ENCODE measurements at regions not wholly inside any gene's neighbourhood (a gene's known extent, or its start where the extent isn't known, plus 50 kb on each side); places are given as distances from the start of the nearest gene placed in this dataset.
A peak's percentile ranks its signal among the peaks of the same experiment; 100 is the strongest.

DNA sequence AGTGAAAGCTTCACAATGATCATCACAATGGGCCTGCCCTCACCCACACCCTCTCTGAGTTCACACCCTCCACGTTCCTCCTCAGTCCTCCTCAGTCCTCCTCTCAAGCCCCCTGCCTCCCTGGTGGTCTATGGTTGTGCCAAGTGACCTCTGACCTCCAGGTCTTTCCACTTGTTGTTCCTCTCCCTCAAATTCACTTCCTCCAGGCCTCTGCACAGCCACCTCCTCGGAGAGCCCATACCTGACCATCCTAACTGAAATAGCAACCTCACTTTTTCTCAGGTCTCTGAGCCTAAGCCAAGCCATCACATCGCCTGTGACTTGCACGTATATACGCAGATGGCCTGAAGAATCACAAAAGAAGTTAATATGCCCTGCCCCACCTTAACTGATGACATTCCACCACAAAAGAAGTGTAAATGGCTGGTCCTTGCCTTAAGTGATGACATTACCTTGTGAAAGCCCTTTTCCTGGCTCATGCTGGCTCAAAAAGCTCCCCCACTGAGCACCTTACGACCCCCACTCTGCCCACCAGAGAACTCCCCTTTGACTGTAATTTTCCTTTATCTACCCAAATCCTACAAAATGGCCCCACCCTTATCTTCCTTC is 293.4 kb upstream of the TENM3 start:
- Histone ChIP-seq H3K27me3 (no peaks in the 10 kb centered on the region), H3K27ac (no peak overlapping the region), H3K4me1 (no peaks in the 10 kb centered on the region), H3K36me3 (replicated peaks in 1 of 2; ENCODE audit: insufficient read depth in 1 of 2, low read depth in 2 of 2) (no peaks in the 10 kb centered on the region), H3K9me3 (no peaks in the 10 kb centered on the region), H3K4me3 (no peak overlapping the region)
- WGBS, 2 donors = 53 to 58% methylated on average over 5 to 6 of the region's 6 CpGs
- no peak for ATAC-seq
- TF ChIP-seq POLR2A (IDR thresholded peaks at IDR 0.05) = no peak
- no peak for TF ChIP-seq CTCF (IDR thresholded peaks at IDR 0.05)
- DNase-seq = no peak
- intact Hi-C loops (cut with DNase I) = no loop called here

DNA sequence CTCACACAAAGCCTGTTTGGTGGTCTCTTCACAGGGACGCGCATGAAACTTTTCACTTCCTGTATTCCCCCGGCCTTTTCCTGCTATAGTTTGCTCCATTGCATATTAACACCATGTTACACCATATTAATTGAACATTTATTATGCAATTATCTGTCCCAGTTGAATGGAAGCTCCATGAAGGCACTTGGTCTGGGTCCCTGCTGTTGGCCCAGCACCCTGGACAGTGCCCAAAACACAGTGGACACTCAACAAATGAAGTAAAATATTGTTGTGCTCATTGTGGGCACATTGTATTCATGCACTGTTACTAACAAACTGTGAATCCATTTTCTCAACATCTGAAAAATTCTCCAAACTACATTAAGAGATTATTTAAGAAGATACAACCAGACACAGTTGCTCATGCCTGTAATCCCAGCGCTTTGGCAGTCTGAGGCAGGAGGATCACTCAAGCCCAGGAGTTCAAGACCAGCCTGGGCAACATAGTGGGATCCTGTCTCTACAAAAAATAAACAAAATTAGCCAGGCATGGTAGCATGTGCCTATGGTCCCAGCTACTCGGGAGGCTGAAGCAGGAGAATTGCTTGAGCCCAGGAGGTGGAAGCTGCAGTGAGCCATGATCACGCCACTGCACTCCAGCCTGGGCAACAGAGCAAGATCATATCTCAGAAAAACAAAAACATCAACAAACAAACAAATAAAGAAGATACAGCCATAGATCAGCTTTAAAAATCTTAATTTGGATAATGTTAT is 292.7 kb upstream of the TENM3 start:
- 52 to 59% methylated on average over 6 of the region's 6 CpGs for WGBS, 2 donors
- DNase-seq (no peak), ATAC-seq (no peak)
- TF ChIP-seq CTCF (IDR thresholded peaks at IDR 0.05) = no peak
- no peak for TF ChIP-seq POLR2A (IDR thresholded peaks at IDR 0.05)
- Histone ChIP-seq H3K4me1 (no peaks in the 10 kb centered on the region), H3K27me3 (no peaks in the 10 kb centered on the region), H3K9me3 (no peaks in the 10 kb centered on the region), H3K36me3 (replicated peaks in 1 of 2; ENCODE audit: insufficient read depth in 1 of 2, low read depth in 2 of 2) (no peaks in the 10 kb centered on the region), H3K4me3 (no peak overlapping the region), H3K27ac (no peak overlapping the region)
- intact Hi-C loops (cut with DNase I) = no loop called here

- TF ChIP-seq POLR2A (IDR thresholded peaks at IDR 0.05) (no peak), CTCF (IDR thresholded peaks at IDR 0.05) (no peak)
- Histone ChIP-seq H3K27ac (no peak overlapping the region), H3K27me3 (no peaks in the 10 kb centered on the region), H3K4me3 (no peak overlapping the region), H3K9me3 (no peaks in the 10 kb centered on the region), H3K36me3 (replicated peaks in 1 of 2; ENCODE audit: insufficient read depth in 1 of 2, low read depth in 2 of 2) (no peaks in the 10 kb centered on the region), H3K4me1 (no peaks in the 10 kb centered on the region)
- 50 to 74% methylated on average over 3 of the region's 3 CpGs for WGBS, 2 donors
- ATAC-seq (no peak), DNase-seq (no peak)
- intact Hi-C loops (cut with DNase I) = no loop called here
These were observed 291.9 kb upstream of the TENM3 start for GRCh38 chr4:181951265-181951664.

- H3K27ac ChIP-seq = no peak overlapping the region
- no peaks in the 10 kb centered on the region for H3K36me3 ChIP-seq (replicated peaks in 1 of 2; ENCODE audit: insufficient read depth in 1 of 2, low read depth in 2 of 2)
- no peak for TF ChIP-seq CTCF (IDR thresholded peaks at IDR 0.05)
- no peak for TF ChIP-seq POLR2A (IDR thresholded peaks at IDR 0.05)
- H3K4me3 ChIP-seq = no peak overlapping the region
- WGBS, 2 donors = 51 to 56% methylated on average over 7 of the region's 7 CpGs
- ATAC-seq (no peak), DNase-seq (peak in 3 of 4 donors; percentile 7 to 33 (median 22))
- H3K4me1 ChIP-seq = no peaks in the 10 kb centered on the region
- no peaks in the 10 kb centered on the region for H3K27me3 ChIP-seq
- intact Hi-C loops (cut with DNase I) = no loop called here
- H3K9me3 ChIP-seq = no peaks in the 10 kb centered on the region
These were observed 290.7 kb upstream of the TENM3 start for GRCh38 chr4:181952478-181952877.

DNA sequence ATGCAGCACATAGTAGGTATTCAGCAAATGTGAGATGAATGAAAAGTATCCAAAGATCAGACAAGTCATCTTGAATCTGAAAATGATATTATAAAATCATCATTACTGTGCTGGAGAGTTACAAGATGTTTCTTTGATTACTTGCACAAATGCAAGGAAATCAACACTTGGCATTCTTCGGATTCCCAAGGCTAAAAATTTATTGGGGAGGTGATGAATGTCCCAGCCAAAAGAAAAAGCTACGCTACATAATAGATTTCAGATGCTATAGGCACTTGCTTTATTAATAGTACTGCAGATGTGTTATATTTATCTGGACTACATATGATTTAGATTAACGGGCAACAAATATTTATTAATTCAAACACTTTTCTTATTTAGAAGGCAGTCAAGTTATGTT is 286.7 kb upstream of the TENM3 start:
- no peak for DNase-seq
- ATAC-seq = no peak
- no peaks in the 10 kb centered on the region for H3K4me1 ChIP-seq
- intact Hi-C loops (cut with DNase I) = no loop called here
- TF ChIP-seq CTCF (IDR thresholded peaks at IDR 0.05) (no peak), POLR2A (IDR thresholded peaks at IDR 0.05) (no peak)
- WGBS, 2 donors = 43 to 50% methylated on average over 3 of the region's 3 CpGs
- H3K9me3 ChIP-seq = no peaks in the 10 kb centered on the region
- no peaks in the 10 kb centered on the region for H3K36me3 ChIP-seq (replicated peaks in 1 of 2; ENCODE audit: insufficient read depth in 1 of 2, low read depth in 2 of 2)
- H3K27ac ChIP-seq = no peak overlapping the region
- H3K4me3 ChIP-seq = no peak overlapping the region
- H3K27me3 ChIP-seq = no peaks in the 10 kb centered on the region
